RWPE1 (cell line): ENCODE measurements at regions not wholly inside any gene's neighbourhood (a gene's known extent, or its start where the extent isn't known, plus 50 kb on each side); places are given as distances from the start of the nearest gene placed in this dataset.

Experiments
- CTCF ChIA-PET: fragments of 350-600 bp; sonication (Branson Sonifier 250); formaldehyde crosslinking; extraction: SDS; loops from one replicate; lab custom pipeline; 2021; lab: Yijun Ruan, JAX
- POLR2A ChIA-PET: fragments of 400-600 bp; formaldehyde crosslinking; extraction: SDS; loops from one replicate; lab custom pipeline; 2020; ENCODE audit warnings: antibody characterized with exemption; ENCODE audit not compliant: low non-redundant PET; lab: Yijun Ruan, JAX
- DNase-seq: peaks from one replicate; pipeline ENCODE4 v3.0.0; 2012; ENCODE audit warnings: low spot score
- H3K27ac ChIP-seq: fragments of 450-650 bp; 2 replicates; pipeline ENCODE4 v1.5.1; 2017
- TF ChIP-seq, protein P1 (sequence below): fragments of 450-650 bp; conservative IDR thresholded peaks from 2 replicates; pipeline ENCODE4 v1.5.1; 2017; ENCODE audit warnings: low read depth, mild to moderate bottlenecking

GRCh38 chr1:10903421-10903820 lies 107.0 kb upstream of the CASZ1 start:
- TF ChIP-seq, protein P1, sequence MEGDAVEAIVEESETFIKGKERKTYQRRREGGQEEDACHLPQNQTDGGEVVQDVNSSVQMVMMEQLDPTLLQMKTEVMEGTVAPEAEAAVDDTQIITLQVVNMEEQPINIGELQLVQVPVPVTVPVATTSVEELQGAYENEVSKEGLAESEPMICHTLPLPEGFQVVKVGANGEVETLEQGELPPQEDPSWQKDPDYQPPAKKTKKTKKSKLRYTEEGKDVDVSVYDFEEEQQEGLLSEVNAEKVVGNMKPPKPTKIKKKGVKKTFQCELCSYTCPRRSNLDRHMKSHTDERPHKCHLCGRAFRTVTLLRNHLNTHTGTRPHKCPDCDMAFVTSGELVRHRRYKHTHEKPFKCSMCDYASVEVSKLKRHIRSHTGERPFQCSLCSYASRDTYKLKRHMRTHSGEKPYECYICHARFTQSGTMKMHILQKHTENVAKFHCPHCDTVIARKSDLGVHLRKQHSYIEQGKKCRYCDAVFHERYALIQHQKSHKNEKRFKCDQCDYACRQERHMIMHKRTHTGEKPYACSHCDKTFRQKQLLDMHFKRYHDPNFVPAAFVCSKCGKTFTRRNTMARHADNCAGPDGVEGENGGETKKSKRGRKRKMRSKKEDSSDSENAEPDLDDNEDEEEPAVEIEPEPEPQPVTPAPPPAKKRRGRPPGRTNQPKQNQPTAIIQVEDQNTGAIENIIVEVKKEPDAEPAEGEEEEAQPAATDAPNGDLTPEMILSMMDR: no peak
- no peak for DNase-seq
- ChIA-PET POLR2A (no interaction called here), CTCF (no interaction called here)
- H3K27ac ChIP-seq: peak overlapping the region; percentile 100

DNA sequence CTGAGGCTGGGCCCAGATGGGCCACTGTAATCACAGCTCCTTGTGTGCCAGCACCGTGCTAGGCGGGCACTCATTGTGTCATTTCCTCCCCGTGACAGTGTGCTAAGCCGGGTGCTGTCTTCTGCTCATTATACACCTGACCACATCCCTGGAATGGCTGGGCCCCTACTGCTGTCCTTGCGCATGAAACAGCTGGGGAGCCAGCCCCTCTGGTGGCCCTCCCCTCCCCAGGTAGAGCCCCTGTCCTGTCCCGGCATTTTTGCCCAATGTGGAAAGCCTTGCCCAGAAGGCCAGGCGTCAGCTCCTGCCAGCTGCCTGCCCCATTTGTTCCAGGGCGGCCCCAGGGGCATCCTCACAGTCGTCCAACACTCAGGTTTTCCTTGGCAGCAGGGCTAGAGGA lies 107.4 kb upstream of the CASZ1 start:
- H3K27ac ChIP-seq: peak overlapping the region; percentile 100
- no peak for DNase-seq
- ChIA-PET CTCF (no interaction called here), POLR2A (no interaction called here)
- TF ChIP-seq, protein P1: no peak

- CTCF ChIA-PET: no interaction called here
- DNase-seq: no peak
These were observed 107.8 kb upstream of the TARDBP start for GRCh38 chr1:10904396-10905358.

GRCh38 chr1:10905841-10906655 lies 106.4 kb upstream of the TARDBP start:
- CTCF ChIA-PET: interaction anchor here (0.6 kb wide), 1 partner anchor 11 kb away, joined by 3 read pairs; no protein-coding TSS in a partner anchor

More at GRCh38 chr1:10904396-10905358, 107.8 kb upstream of the TARDBP start:
- TF ChIP-seq, protein P1: no peak
- POLR2A ChIA-PET: no interaction called here
- H3K27ac ChIP-seq: peak overlapping the region; percentile 100

DNA sequence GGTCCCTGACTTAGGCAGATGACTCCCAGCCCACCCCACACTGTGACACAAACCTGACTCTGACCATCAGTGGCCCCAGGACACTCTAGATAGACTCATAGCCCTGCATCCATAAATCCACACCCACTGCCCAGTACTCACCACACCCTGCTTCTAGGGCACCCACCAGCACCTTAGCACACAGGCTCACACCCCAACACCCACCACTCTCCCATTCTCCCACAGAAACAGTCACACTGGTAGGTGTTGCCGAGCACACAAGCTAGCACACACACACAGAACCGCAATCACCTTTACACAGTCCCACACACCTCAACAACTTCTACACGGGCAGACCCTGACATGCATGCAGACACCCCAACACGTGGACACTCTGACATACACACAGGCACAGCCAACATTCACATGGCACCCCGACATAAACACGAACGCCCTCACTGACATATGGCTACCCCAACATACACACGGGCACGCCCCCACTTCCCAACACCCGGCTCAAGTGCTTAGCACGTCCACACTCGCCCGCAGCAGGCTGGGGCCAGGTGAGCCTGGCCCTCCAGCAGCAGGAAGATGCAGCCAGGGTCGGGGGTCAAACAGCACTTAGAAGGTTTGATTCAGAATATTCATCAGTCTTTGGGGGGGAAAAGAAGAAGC lies 105.5 kb upstream of the TARDBP start:
- H3K27ac ChIP-seq: peak overlapping the region; percentile 50
- ChIA-PET POLR2A (no interaction called here), CTCF (interaction anchor here (0.6 kb wide), 1 partner anchor 10 kb away, joined by 3 read pairs; no protein-coding TSS in a partner anchor)
- TF ChIP-seq, protein P1: no peak
- DNase-seq: no peak

More at GRCh38 chr1:10905841-10906655, 106.4 kb upstream of the TARDBP start:
- H3K27ac ChIP-seq: peak overlapping the region; percentile 50
- no peak for DNase-seq
- POLR2A ChIA-PET: no interaction called here
- TF ChIP-seq, protein P1: no peak
